A673 (cell line): ENCODE measurements at regions not wholly inside any gene's neighbourhood (a gene's known extent, or its start where the extent isn't known, plus 50 kb on each side); places are given as distances from the start of the nearest gene placed in this dataset.

Source experiments
- EZH2 ChIP-seq: fragments of 200-600 bp; sonication (generic); IDR thresholded peaks from 2 replicates; pipeline ENCODE4 v1.6.1; 2017; ENCODE audit warnings: borderline replicate concordance, low read depth, mild to moderate bottlenecking, mixed read lengths, antibody characterized with exemption, low read length; ENCODE audit not compliant: poor library complexity, severe bottlenecking
- TF ChIP-seq, protein P1 (sequence below): fragments of 300-800, 200-600 bp; sonication (generic); conservative IDR thresholded peaks from 2 replicates; pipeline ENCODE4 v1.5.1; 2017; ENCODE audit warnings: low read depth, mild to moderate bottlenecking, antibody characterized with exemption, low read length, moderate library complexity, mixed read lengths

DNA sequence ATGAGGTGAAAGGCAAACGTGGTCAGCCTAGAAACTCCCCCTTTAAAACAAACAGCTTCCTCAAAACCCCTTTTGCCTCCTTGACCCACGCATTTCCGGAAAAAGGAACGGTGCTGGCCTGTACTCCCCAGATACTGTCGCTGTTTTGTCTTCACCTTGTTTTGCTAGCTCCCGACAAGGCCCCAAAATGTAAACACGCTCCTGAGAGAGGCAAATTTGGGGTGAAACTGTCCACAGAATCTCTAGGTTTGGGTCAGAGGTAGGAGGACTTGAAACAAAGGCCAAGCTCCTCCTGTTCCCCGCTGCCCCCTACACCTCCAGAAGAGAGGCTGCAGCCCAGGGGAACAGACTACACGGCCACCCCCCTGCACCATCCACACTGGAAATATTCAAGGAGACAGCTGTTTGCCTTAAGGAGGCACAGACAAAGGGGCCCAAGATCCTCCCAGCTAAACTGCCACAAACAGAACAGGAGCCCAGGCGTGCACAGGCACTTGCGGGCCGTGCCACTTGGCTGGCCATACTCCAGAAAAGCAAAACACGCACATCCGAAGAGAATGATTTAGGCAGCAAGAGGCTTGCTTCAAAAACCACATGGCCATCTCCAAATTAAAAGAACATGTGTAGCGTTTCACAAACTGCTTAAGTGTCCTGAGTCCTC, 160.5 kb upstream of the GRK3 start:
- TF ChIP-seq, protein P1, sequence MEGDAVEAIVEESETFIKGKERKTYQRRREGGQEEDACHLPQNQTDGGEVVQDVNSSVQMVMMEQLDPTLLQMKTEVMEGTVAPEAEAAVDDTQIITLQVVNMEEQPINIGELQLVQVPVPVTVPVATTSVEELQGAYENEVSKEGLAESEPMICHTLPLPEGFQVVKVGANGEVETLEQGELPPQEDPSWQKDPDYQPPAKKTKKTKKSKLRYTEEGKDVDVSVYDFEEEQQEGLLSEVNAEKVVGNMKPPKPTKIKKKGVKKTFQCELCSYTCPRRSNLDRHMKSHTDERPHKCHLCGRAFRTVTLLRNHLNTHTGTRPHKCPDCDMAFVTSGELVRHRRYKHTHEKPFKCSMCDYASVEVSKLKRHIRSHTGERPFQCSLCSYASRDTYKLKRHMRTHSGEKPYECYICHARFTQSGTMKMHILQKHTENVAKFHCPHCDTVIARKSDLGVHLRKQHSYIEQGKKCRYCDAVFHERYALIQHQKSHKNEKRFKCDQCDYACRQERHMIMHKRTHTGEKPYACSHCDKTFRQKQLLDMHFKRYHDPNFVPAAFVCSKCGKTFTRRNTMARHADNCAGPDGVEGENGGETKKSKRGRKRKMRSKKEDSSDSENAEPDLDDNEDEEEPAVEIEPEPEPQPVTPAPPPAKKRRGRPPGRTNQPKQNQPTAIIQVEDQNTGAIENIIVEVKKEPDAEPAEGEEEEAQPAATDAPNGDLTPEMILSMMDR: no peak
- TF ChIP-seq EZH2: no peak
